Smooth muscle cell (in vitro differentiated cells): ENCODE measurements at regions not wholly inside any gene's neighbourhood (a gene's known extent, or its start where the extent isn't known, plus 50 kb on each side); places are given as distances from the start of the nearest gene placed in this dataset.

ENCODE experiments used
- DNase-seq: peaks from one replicate; lab custom pipeline; 2025; ENCODE audit not compliant: unreplicated experiment; lab: John Stamatoyannopoulos, UW
- H2AFZ ChIP-seq: fragments of 200-600 bp; sonication (generic); 2 replicates; pipeline ENCODE4 v1.6.0; 2016; ENCODE audit warnings: antibody characterized with exemption, low read depth, mild to moderate bottlenecking
- H3F3A ChIP-seq: fragments of 200-600 bp; sonication (generic); 2 replicates; pipeline ENCODE4 v1.6.0; 2017; ENCODE audit warnings: antibody characterized with exemption, low read depth
- H3K27ac ChIP-seq: fragments of 200-600 bp; sonication (generic); 2 replicates; pipeline ENCODE4 v1.5.1; 2016; ENCODE audit warnings: low read depth, mild to moderate bottlenecking
- H3K27me3 ChIP-seq: fragments of 200-600 bp; sonication (generic); 2 replicates; pipeline ENCODE4 v1.6.1; 2016; ENCODE audit warnings: low read depth, mild to moderate bottlenecking
- H3K36me3 ChIP-seq: fragments of 200-600 bp; sonication (generic); 2 replicates; pipeline ENCODE4 v1.5.1; 2016; ENCODE audit warnings: low read depth
- H3K4me1 ChIP-seq: fragments of 200-600 bp; sonication (generic); 2 replicates; pipeline ENCODE4 v1.5.1; 2016; ENCODE audit warnings: low read depth
- H3K4me2 ChIP-seq: fragments of 200-600 bp; sonication (generic); 2 replicates; pipeline ENCODE4 v1.6.0; 2016; ENCODE audit warnings: mild to moderate bottlenecking
- H3K4me3 ChIP-seq: fragments of 200-600 bp; sonication (generic); 2 replicates; pipeline ENCODE4 v1.5.1; 2016; ENCODE audit warnings: mild to moderate bottlenecking
- H3K79me2 ChIP-seq: fragments of 200-600 bp; sonication (generic); 2 replicates; pipeline ENCODE4 v1.6.0; 2016; ENCODE audit warnings: low read depth, mild to moderate bottlenecking
- H3K9ac ChIP-seq: fragments of 200-600 bp; sonication (generic); 2 replicates; pipeline ENCODE4 v1.6.0; 2016; ENCODE audit warnings: low read depth
- H3K9me3 ChIP-seq: fragments of 200-600 bp; sonication (generic); replicated peaks from 2 replicates; pipeline ENCODE4 v1.5.1; 2016; ENCODE audit warnings: low read depth
- H4K20me1 ChIP-seq: fragments of 200-600 bp; sonication (generic); 2 replicates; pipeline ENCODE4 v1.6.0; 2016; ENCODE audit warnings: low read depth
- WGBS: methylation state at CpG from one replicate; pipeline ENCODE4 v1.1.7; 2016; ENCODE audit warnings: low lambda C conversion rate; 5-methylcytosine and 5-hydroxymethylcytosine counted together
- TF ChIP-seq, protein P1 (sequence below): fragments of 200-600 bp; sonication (generic); IDR thresholded peaks from 2 replicates; pipeline ENCODE4 v1.5.1; 2017; ENCODE audit warnings: borderline replicate concordance, mild to moderate bottlenecking, antibody characterized with exemption; ENCODE audit not compliant: insufficient read depth, poor library complexity, severe bottlenecking

- no peak overlapping the region for H2AFZ ChIP-seq
- H3K4me1 ChIP-seq = peaks cover 37% of the 10 kb centered on the region
- no peak overlapping the region for H3K4me2 ChIP-seq
- no peaks in the 10 kb centered on the region for H3K27me3 ChIP-seq
- DNase-seq = no peak
- H3F3A ChIP-seq = no peaks in the 10 kb centered on the region
- H3K9ac ChIP-seq = no peak overlapping the region
- WGBS = 94% methylated on average over 4 of the region's 4 CpGs
- TF ChIP-seq, protein P1, sequence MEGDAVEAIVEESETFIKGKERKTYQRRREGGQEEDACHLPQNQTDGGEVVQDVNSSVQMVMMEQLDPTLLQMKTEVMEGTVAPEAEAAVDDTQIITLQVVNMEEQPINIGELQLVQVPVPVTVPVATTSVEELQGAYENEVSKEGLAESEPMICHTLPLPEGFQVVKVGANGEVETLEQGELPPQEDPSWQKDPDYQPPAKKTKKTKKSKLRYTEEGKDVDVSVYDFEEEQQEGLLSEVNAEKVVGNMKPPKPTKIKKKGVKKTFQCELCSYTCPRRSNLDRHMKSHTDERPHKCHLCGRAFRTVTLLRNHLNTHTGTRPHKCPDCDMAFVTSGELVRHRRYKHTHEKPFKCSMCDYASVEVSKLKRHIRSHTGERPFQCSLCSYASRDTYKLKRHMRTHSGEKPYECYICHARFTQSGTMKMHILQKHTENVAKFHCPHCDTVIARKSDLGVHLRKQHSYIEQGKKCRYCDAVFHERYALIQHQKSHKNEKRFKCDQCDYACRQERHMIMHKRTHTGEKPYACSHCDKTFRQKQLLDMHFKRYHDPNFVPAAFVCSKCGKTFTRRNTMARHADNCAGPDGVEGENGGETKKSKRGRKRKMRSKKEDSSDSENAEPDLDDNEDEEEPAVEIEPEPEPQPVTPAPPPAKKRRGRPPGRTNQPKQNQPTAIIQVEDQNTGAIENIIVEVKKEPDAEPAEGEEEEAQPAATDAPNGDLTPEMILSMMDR = no peak
- no peak overlapping the region for H3K4me3 ChIP-seq
- no peaks in the 10 kb centered on the region for H3K79me2 ChIP-seq
- no peaks in the 10 kb centered on the region for H4K20me1 ChIP-seq
- no peaks in the 10 kb centered on the region for H3K36me3 ChIP-seq
- H3K27ac ChIP-seq = no peak overlapping the region
- no peaks in the 10 kb centered on the region for H3K9me3 ChIP-seq
Measured at GRCh38 chr2:16323126-16323520, 342.5 kb downstream of the CYRIA start.

- TF ChIP-seq, protein P1 = no peak
- Histone ChIP-seq H3K36me3 (no peaks in the 10 kb centered on the region), H3K9me3 (no peaks in the 10 kb centered on the region), H2AFZ (no peak overlapping the region), H3K27ac (no peak overlapping the region), H3K79me2 (no peaks in the 10 kb centered on the region), H3K4me2 (no peak overlapping the region), H3K4me3 (no peak overlapping the region), H4K20me1 (no peaks in the 10 kb centered on the region), H3K9ac (no peak overlapping the region), H3F3A (no peaks in the 10 kb centered on the region), H3K4me1 (peaks cover 37% of the 10 kb centered on the region), H3K27me3 (no peaks in the 10 kb centered on the region)
- WGBS = 46% methylated on average over 9 of the region's 9 CpGs
- no peak for DNase-seq
Measured at GRCh38 chr2:16322308-16323125, 343.1 kb downstream of the CYRIA start.

DNA sequence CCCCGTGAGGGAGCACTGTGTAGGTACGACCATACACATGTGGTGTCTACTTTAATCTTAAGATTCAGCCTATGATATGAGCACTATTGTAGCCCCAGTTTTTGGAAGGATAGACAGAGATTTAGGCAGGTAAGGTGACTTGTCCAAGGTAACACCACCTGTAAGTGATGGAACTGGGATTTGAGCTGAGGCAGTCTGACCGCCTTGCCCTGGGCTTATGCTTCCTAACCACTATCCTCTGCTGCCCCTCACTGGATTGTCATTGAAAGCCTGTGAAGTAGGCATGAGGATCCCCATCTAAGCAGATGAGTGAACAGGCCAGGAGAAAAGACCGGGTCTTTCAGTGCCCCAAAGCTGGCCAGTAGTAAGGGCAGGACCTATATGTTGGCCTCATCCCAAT, 343.8 kb downstream of the CYRIA start:
- Histone ChIP-seq H3K9me3 (no peaks in the 10 kb centered on the region), H2AFZ (no peak overlapping the region), H4K20me1 (no peaks in the 10 kb centered on the region), H3K79me2 (no peaks in the 10 kb centered on the region), H3K27ac (no peak overlapping the region), H3K4me3 (no peak overlapping the region), H3F3A (no peaks in the 10 kb centered on the region), H3K4me2 (no peak overlapping the region), H3K27me3 (no peaks in the 10 kb centered on the region), H3K36me3 (no peaks in the 10 kb centered on the region), H3K9ac (no peak overlapping the region), H3K4me1 (peaks cover 31% of the 10 kb centered on the region)
- TF ChIP-seq, protein P1 = no peak
- 97% methylated on average over 4 of the region's 4 CpGs for WGBS
- no peak for DNase-seq

DNA sequence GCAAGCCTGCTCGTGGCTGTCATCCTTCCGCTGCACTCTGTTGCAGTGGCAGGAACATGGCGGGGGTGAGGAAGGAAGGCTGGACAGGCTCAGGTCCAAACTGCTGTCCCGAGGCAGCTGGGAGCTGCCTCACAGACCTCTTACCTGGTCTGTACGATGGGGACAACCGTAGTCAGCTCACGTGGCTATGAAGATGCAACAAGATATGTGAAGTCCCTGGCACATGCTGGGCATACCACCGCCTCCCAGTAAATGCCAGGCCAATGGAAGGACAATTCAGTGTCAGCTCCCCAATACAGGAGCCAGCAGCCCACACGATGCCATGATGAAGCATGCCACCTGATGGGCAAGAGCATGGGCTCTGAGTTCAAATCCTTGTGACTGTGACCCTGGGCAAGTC, 344.4 kb downstream of the CYRIA start:
- WGBS = 93% methylated on average over 9 of the region's 9 CpGs
- Histone ChIP-seq H4K20me1 (no peaks in the 10 kb centered on the region), H3K9me3 (no peaks in the 10 kb centered on the region)

More for the DNA sequence above, 344.4 kb downstream of the CYRIA start:
- no peak for DNase-seq
- Histone ChIP-seq H3K36me3 (no peaks in the 10 kb centered on the region), H3K27me3 (no peaks in the 10 kb centered on the region), H3K27ac (no peak overlapping the region), H3K4me3 (no peak overlapping the region), H3K9ac (no peak overlapping the region), H3K79me2 (no peaks in the 10 kb centered on the region), H3K4me1 (peaks cover 28% of the 10 kb centered on the region), H3K4me2 (no peak overlapping the region), H2AFZ (no peak overlapping the region), H3F3A (no peaks in the 10 kb centered on the region)
- TF ChIP-seq, protein P1 = no peak
